Activated CD4-positive, alpha-beta T cell treated with anti-CD3 and anti-CD28 coated beads, Interleukin-2, amount 50 U/mL, for 24 hours (primary cell): ENCODE measurements at regions not wholly inside any gene's neighbourhood (a gene's known extent, or its start where the extent isn't known, plus 50 kb on each side); places are given as distances from the start of the nearest gene placed in this dataset.
"Not testable (repeated sequence)": the region's sequence is repeated elsewhere in the genome, so short reads cannot be mapped to it uniquely, and the experiment has no call there.

ENCODE experiments used
- DNase-seq, 2 donors: peaks; one replicate each; pipeline ENCODE4 v3.0.0-alpha.2; 2020; ENCODE audit warnings: low read depth in 1 of 2, low spot score in 1 of 2

GRCh38 chr7:50856231-50856630 lies 73.5 kb upstream of the GRB10 start:
- no peak for DNase-seq

- DNase-seq = no peak
These were observed 72.8 kb upstream of the GRB10 start for GRCh38 chr7:50855526-50855925.

GRCh38 chr7:50854831-50855230 lies 72.1 kb upstream of the GRB10 start:
- no peak for DNase-seq

- DNase-seq = no peak
These were observed 71.6 kb upstream of the GRB10 start for GRCh38 chr7:50854247-50854646.

GRCh38 chr7:50853311-50853710 lies 70.6 kb upstream of the GRB10 start:
- no peak for DNase-seq

GRCh38 chr7:50852901-50853300 lies 70.2 kb upstream of the GRB10 start:
- no peak for DNase-seq

- DNase-seq = no peak
These were observed 69.2 kb upstream of the GRB10 start for GRCh38 chr7:50851891-50852290.

- DNase-seq = no peak
These were observed 68.8 kb upstream of the GRB10 start for GRCh38 chr7:50851451-50851850.

- DNase-seq = no peak
These were observed 67.3 kb upstream of the GRB10 start for GRCh38 chr7:50849991-50850390.

GRCh38 chr7:50848203-50848602 lies 65.5 kb upstream of the GRB10 start:
- no peak for DNase-seq

- not testable (repeated sequence) for DNase-seq
These were observed 62.2 kb upstream of the GRB10 start for GRCh38 chr7:50844861-50845260.

- no peak for DNase-seq
These were observed 59.3 kb upstream of the GRB10 start for GRCh38 chr7:50842041-50842440.

- no peak for DNase-seq
These were observed 56.1 kb upstream of the GRB10 start for GRCh38 chr7:50838675-50839377.

- DNase-seq = no peak
These were observed 55.3 kb upstream of the GRB10 start for GRCh38 chr7:50837965-50838364.

- DNase-seq = no peak
These were observed 54.0 kb upstream of the GRB10 start for GRCh38 chr7:50836646-50837045.

GRCh38 chr7:50835156-50835555 lies 52.5 kb upstream of the GRB10 start:
- no peak for DNase-seq

GRCh38 chr7:50834679-50835078 lies 52.0 kb upstream of the GRB10 start:
- DNase-seq = no peak

- DNase-seq = no peak
These were observed 51.4 kb upstream of the GRB10 start for GRCh38 chr7:50834031-50834535.

GRCh38 chr7:50832744-50833143 lies 50.0 kb upstream of the GRB10 start:
- peak in 1 of 2 donors; percentile 3 for DNase-seq
